ENCODE measurements at regions not wholly inside any gene's neighbourhood (a gene's known extent, or its start where the extent isn't known, plus 50 kb on each side); places are given as distances from the start of the nearest gene placed in this dataset.

DNA sequence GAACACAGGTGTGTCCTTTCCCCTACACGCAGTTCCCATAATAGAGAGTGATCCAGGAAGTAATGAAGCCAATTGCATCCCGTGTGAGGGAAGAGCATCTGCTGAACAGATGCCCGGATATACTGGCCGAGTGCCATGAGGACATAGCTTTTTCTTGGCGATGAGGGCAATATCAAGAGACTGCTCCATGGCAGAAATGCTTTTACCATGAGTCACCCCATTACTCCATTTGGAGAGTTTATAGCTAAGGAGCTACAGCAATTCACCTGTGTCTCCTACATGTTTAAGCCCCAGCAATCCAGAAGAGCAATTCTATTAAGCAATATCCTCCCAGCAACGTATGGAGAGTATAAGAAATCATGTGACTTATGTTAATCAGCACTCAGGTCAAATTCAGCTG, 222.0 kb upstream of the KLF4 start:
- H4K20me1 ChIP-seq (ENCODE audit: insufficient read depth, low read length): no peaks in the 10 kb centered on the region
- peak in 2 of 3 donors; percentile 44 to 49 for DNase-seq
- peak overlapping the region in 4 of 7 donors; percentile 13 to 67 (median 40) for H3K27ac Mint-ChIP-seq
- H3K9ac ChIP-seq (ENCODE audit: insufficient read depth, low read length, poor library complexity, severe bottlenecking): no peak overlapping the region
- no peak overlapping the region for H3K27ac ChIP-seq (ENCODE audit: low read depth in 1 of 2, low read length in 2 of 2)
- H3K27me3 ChIP-seq (ENCODE audit: control insufficient read depth in 2 of 2, insufficient read depth in 2 of 2, low read length in 2 of 2): no peaks in the 10 kb centered on the region
- peak overlapping the region; percentile 14 for H3K4me2 ChIP-seq (replicated peaks; ENCODE audit: extremely low read depth, low read length, poor library complexity, severe bottlenecking)
- WGBS (ENCODE audit: insufficient coverage): 0% methylated on average over 2 of the region's 6 CpGs
- H2AFZ ChIP-seq (ENCODE audit: insufficient read depth, low read depth, low read length, poor library complexity, severe bottlenecking): no peak overlapping the region
- H3K9me3 ChIP-seq (replicated peaks in 1 of 2; ENCODE audit: control insufficient read depth in 1 of 2, insufficient read depth in 1 of 2, low read length in 2 of 2): no peaks in the 10 kb centered on the region
- peaks cover 37 to 48% of the 10 kb centered on the region in 2 donors for H3K4me1 ChIP-seq (ENCODE audit: control insufficient read depth in 1 of 2, insufficient read depth in 2 of 2, low read length in 2 of 2)
- peak overlapping the region in 1 of 2 donors; percentile 4 for H3K4me3 Mint-ChIP-seq
- peak overlapping the region in 1 of 3 experiments; percentile 7 for H3K4me3 ChIP-seq (replicated peaks in 1 of 3; ENCODE audit: low read depth in 2 of 3, low read length in 3 of 3)
- H3K4me1 Mint-ChIP-seq: peaks cover 52% of the 10 kb centered on the region
- no peaks in the 10 kb centered on the region for H3K36me3 ChIP-seq (replicated peaks in 1 of 2; ENCODE audit: control insufficient read depth in 1 of 2, insufficient read depth in 2 of 2, low read length in 2 of 2)
- intact Hi-C loops (cut with micrococcal nuclease): loop anchor here in 1 of 2 donors (5.0 kb wide), 1 partner anchor 41 kb away; no protein-coding TSS in a partner anchor
- no peaks in the 10 kb centered on the region for H3K36me3 Mint-ChIP-seq
- peaks cover 0 to 3% (median 0%) of the 10 kb centered on the region in 7 donors for H3K9me3 Mint-ChIP-seq
- H3K79me2 ChIP-seq (ENCODE audit: insufficient read depth, low read length): no peaks in the 10 kb centered on the region
- TF ChIP-seq, protein P1, sequence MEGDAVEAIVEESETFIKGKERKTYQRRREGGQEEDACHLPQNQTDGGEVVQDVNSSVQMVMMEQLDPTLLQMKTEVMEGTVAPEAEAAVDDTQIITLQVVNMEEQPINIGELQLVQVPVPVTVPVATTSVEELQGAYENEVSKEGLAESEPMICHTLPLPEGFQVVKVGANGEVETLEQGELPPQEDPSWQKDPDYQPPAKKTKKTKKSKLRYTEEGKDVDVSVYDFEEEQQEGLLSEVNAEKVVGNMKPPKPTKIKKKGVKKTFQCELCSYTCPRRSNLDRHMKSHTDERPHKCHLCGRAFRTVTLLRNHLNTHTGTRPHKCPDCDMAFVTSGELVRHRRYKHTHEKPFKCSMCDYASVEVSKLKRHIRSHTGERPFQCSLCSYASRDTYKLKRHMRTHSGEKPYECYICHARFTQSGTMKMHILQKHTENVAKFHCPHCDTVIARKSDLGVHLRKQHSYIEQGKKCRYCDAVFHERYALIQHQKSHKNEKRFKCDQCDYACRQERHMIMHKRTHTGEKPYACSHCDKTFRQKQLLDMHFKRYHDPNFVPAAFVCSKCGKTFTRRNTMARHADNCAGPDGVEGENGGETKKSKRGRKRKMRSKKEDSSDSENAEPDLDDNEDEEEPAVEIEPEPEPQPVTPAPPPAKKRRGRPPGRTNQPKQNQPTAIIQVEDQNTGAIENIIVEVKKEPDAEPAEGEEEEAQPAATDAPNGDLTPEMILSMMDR (IDR thresholded peaks at IDR 0.05): no peak
- peaks cover 0 to 2% (median 0%) of the 10 kb centered on the region in 3 donors for H3K27me3 Mint-ChIP-seq (ENCODE audit: low read depth in 3 of 3)

DNA sequence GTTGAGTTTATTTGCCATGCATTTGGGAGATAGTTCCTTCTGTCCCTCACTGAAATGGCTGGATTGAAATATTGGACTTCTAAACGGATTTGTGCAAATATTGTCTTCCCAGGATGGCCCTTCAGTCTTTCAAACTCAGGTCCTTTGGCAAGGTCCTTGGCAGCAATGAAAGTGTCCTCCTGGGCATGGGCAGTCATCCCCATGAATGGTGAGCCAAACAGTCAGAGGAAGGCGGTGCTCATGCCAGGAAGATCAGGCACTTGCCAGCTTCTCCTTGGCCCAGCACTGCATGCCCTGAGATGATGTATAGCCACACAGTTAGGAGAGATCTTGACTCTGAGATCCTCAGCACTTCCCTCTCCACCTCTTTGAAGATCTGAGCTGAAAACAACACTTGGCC, 221.4 kb upstream of the KLF4 start:
- peak overlapping the region in 3 of 7 donors; percentile 5 to 54 (median 44) for H3K27ac Mint-ChIP-seq
- Histone ChIP-seq H3K79me2 (ENCODE audit: insufficient read depth, low read length) (no peaks in the 10 kb centered on the region), H3K27ac (ENCODE audit: low read depth in 1 of 2, low read length in 2 of 2) (no peak overlapping the region)

More for the DNA sequence above, 221.4 kb upstream of the KLF4 start:
- WGBS (ENCODE audit: insufficient coverage): 43% methylated on average over 1 of the region's 2 CpGs
- Histone ChIP-seq H3K9ac (ENCODE audit: insufficient read depth, low read length, poor library complexity, severe bottlenecking) (no peak overlapping the region), H2AFZ (ENCODE audit: insufficient read depth, low read depth, low read length, poor library complexity, severe bottlenecking) (no peak overlapping the region), H3K4me2 (replicated peaks; ENCODE audit: extremely low read depth, low read length, poor library complexity, severe bottlenecking) (no peak overlapping the region), H3K4me1 (ENCODE audit: control insufficient read depth in 1 of 2, insufficient read depth in 2 of 2, low read length in 2 of 2) (peaks cover 37 to 48% of the 10 kb centered on the region in 2 donors), H3K36me3 (replicated peaks in 1 of 2; ENCODE audit: control insufficient read depth in 1 of 2, insufficient read depth in 2 of 2, low read length in 2 of 2) (no peaks in the 10 kb centered on the region), H3K27me3 (ENCODE audit: control insufficient read depth in 2 of 2, insufficient read depth in 2 of 2, low read length in 2 of 2) (no peaks in the 10 kb centered on the region), H3K4me3 (replicated peaks in 1 of 3; ENCODE audit: low read depth in 2 of 3, low read length in 3 of 3) (no peak overlapping the region), H3K9me3 (replicated peaks in 1 of 2; ENCODE audit: control insufficient read depth in 1 of 2, insufficient read depth in 1 of 2, low read length in 2 of 2) (no peaks in the 10 kb centered on the region), H4K20me1 (ENCODE audit: insufficient read depth, low read length) (no peaks in the 10 kb centered on the region)
- intact Hi-C loops (cut with micrococcal nuclease): loop anchor here in 1 of 2 donors (5.0 kb wide), 1 partner anchor 41 kb away; no protein-coding TSS in a partner anchor
- H3K4me3 Mint-ChIP-seq: no peak overlapping the region
- TF ChIP-seq, protein P1 (IDR thresholded peaks at IDR 0.05): no peak
- H3K27me3 Mint-ChIP-seq (ENCODE audit: low read depth in 3 of 3): peaks cover 0 to 2% (median 0%) of the 10 kb centered on the region in 3 donors
- DNase-seq: no peak
- peaks cover 56% of the 10 kb centered on the region for H3K4me1 Mint-ChIP-seq
- H3K9me3 Mint-ChIP-seq: peaks cover 0 to 3% (median 0%) of the 10 kb centered on the region in 7 donors
- no peaks in the 10 kb centered on the region for H3K36me3 Mint-ChIP-seq

Measured in CD14-positive monocyte (primary cell).